ENCODE measurements at regions not wholly inside any gene's neighbourhood (a gene's known extent, or its start where the extent isn't known, plus 50 kb on each side); places are given as distances from the start of the nearest gene placed in this dataset.

DNA sequence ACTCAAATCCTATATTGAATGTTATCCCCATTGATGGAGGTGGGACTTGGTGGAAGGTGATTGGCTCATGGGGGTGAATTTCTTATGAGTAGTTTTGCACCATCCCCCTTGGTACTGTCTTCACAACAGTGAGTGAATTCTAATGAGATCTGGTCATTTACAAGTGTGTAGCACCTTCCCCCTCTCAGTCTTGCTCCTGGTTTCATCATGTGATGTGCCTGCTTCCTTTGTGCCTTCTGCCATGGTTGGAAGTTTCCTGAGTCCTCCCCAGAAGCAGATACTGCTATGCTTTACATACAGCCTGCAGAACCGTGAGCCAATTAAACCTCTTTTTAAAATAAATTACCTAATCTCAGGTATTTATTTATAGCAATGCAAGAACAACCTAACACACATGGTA lies 302.4 kb upstream of the KITLG start:
- Histone ChIP-seq H3K79me2 (ENCODE audit: control insufficient read depth, insufficient read depth, low read length, poor library complexity) (no peaks in the 10 kb centered on the region), H2BK12ac (ENCODE audit: low read length) (no peak overlapping the region), H3K36me3 (ENCODE audit: control insufficient read depth in 1 of 2, insufficient read depth in 2 of 2, low read length in 2 of 2) (no peaks in the 10 kb centered on the region), H2AK5ac (ENCODE audit: low read length) (no peak overlapping the region), H2BK5ac (ENCODE audit: low read depth, low read length, poor library complexity) (no peak overlapping the region), H3K4ac (ENCODE audit: low read depth, low read length) (no peak overlapping the region), H2BK120ac (ENCODE audit: insufficient read depth, low read length, poor library complexity) (no peak overlapping the region), H3K27me3 (ENCODE audit: insufficient read depth, low read length) (no peaks in the 10 kb centered on the region), H3K4me1 (ENCODE audit: control insufficient read depth in 1 of 2, insufficient read depth in 2 of 2, low read length in 2 of 2) (no peaks in the 10 kb centered on the region), H3K4me2 (ENCODE audit: low read length) (no peak overlapping the region), H4K8ac (ENCODE audit: low read depth, low read length) (no peak overlapping the region), H3K18ac (ENCODE audit: low read length) (no peak overlapping the region), H3K4me3 (ENCODE audit: low read depth, low read length) (no peak overlapping the region), H3K79me1 (ENCODE audit: low read length) (no peaks in the 10 kb centered on the region), H3K9ac (ENCODE audit: low read length) (no peak overlapping the region), H4K12ac (ENCODE audit: low read depth, low read length) (no peak overlapping the region), H3K27ac (ENCODE audit: low read depth, low read length) (no peak overlapping the region), H3K14ac (ENCODE audit: low read length) (no peak overlapping the region), H3K9me3 (ENCODE audit: insufficient read depth, low read depth, low read length) (no peaks in the 10 kb centered on the region), H3K23ac (ENCODE audit: low read length) (no peak overlapping the region), H2AFZ (ENCODE audit: insufficient read depth, low read length, poor library complexity) (no peak overlapping the region), H4K91ac (ENCODE audit: low read depth, low read length) (no peak overlapping the region)
- no CpG with 5 or more reads among the region's 1 CpG for WGBS (ENCODE audit: extremely low coverage, insufficient coverage, insufficient read length)
- DNase-seq = no peak

DNA sequence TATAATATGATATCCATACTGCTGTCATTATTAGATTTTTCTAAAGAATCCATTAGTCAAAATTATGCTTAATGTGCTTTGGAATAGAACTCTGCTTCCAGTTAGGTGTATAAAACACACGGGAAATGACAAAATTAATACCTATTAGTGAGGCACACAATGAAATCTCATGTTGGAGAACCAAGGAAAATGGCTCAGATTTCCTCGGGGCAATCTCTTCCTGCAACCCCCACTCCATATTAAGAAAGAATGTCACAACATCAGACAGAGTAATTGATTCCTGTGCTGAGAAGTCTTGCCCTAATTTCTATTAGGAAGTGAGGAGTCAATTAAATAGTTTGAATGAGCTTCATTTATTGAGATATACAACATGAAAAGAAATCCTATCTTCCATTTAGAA lies 299.8 kb upstream of the KITLG start:
- no peaks in the 10 kb centered on the region for H3K9me3 ChIP-seq (ENCODE audit: insufficient read depth, low read depth, low read length)
- no peak overlapping the region for H2BK5ac ChIP-seq (ENCODE audit: low read depth, low read length, poor library complexity)

DNA sequence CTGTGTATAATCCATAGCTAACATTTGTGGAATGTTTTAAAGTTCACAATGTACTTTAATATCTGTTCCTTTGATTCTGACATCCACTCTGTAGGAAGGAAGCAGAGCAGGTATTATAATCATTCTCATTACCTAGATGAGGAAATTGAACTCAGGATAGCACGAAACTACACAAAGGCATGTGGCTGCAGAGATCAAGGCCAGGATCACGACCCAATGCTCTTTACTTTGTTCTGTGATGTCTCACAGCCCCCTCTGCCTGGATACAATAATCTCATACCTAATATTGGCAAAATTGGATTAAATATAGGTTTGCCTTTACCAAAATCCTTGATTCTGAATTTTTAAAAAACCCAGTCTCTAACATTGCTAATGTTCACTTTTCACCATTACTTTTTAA lies 298.0 kb upstream of the KITLG start:
- Histone ChIP-seq H3K79me1 (ENCODE audit: low read length) (no peaks in the 10 kb centered on the region), H3K27me3 (ENCODE audit: insufficient read depth, low read length) (no peaks in the 10 kb centered on the region), H3K23ac (ENCODE audit: low read length) (no peak overlapping the region), H3K4me1 (ENCODE audit: control insufficient read depth in 1 of 2, insufficient read depth in 2 of 2, low read length in 2 of 2) (no peaks in the 10 kb centered on the region), H3K27ac (ENCODE audit: low read depth, low read length) (no peak overlapping the region), H4K91ac (ENCODE audit: low read depth, low read length) (no peak overlapping the region), H2BK5ac (ENCODE audit: low read depth, low read length, poor library complexity) (no peak overlapping the region), H2AFZ (ENCODE audit: insufficient read depth, low read length, poor library complexity) (no peak overlapping the region), H4K12ac (ENCODE audit: low read depth, low read length) (no peak overlapping the region), H3K36me3 (ENCODE audit: control insufficient read depth in 1 of 2, insufficient read depth in 2 of 2, low read length in 2 of 2) (no peaks in the 10 kb centered on the region), H3K9me3 (ENCODE audit: insufficient read depth, low read depth, low read length) (no peaks in the 10 kb centered on the region), H3K18ac (ENCODE audit: low read length) (no peak overlapping the region), H4K8ac (ENCODE audit: low read depth, low read length) (no peak overlapping the region), H3K4me3 (ENCODE audit: low read depth, low read length) (no peak overlapping the region), H3K4ac (ENCODE audit: low read depth, low read length) (no peak overlapping the region), H3K79me2 (ENCODE audit: control insufficient read depth, insufficient read depth, low read length, poor library complexity) (no peaks in the 10 kb centered on the region), H3K9ac (ENCODE audit: low read length) (no peak overlapping the region), H3K4me2 (ENCODE audit: low read length) (no peak overlapping the region), H3K14ac (ENCODE audit: low read length) (no peak overlapping the region), H2AK5ac (ENCODE audit: low read length) (no peak overlapping the region), H2BK120ac (ENCODE audit: insufficient read depth, low read length, poor library complexity) (no peak overlapping the region), H2BK12ac (ENCODE audit: low read length) (no peak overlapping the region)
- WGBS (ENCODE audit: extremely low coverage, insufficient coverage, insufficient read length) = no CpG with 5 or more reads among the region's 2 CpGs
- no peak for DNase-seq

More for the DNA sequence above, 299.8 kb upstream of the KITLG start:
- H3K4me2 ChIP-seq (ENCODE audit: low read length) = no peak overlapping the region
- H2AFZ ChIP-seq (ENCODE audit: insufficient read depth, low read length, poor library complexity) = no peak overlapping the region
- H3K14ac ChIP-seq (ENCODE audit: low read length) = no peak overlapping the region
- no peak overlapping the region for H2AK5ac ChIP-seq (ENCODE audit: low read length)
- WGBS (ENCODE audit: extremely low coverage, insufficient coverage, insufficient read length) = no CpG with 5 or more reads among the region's 2 CpGs
- no peaks in the 10 kb centered on the region for H3K27me3 ChIP-seq (ENCODE audit: insufficient read depth, low read length)
- no peak overlapping the region for H3K27ac ChIP-seq (ENCODE audit: low read depth, low read length)
- H3K18ac ChIP-seq (ENCODE audit: low read length) = no peak overlapping the region
- no peaks in the 10 kb centered on the region for H3K4me1 ChIP-seq (ENCODE audit: control insufficient read depth in 1 of 2, insufficient read depth in 2 of 2, low read length in 2 of 2)
- no peak overlapping the region for H3K9ac ChIP-seq (ENCODE audit: low read length)
- H3K4me3 ChIP-seq (ENCODE audit: low read depth, low read length) = no peak overlapping the region
- no peak overlapping the region for H3K23ac ChIP-seq (ENCODE audit: low read length)
- no peak overlapping the region for H4K91ac ChIP-seq (ENCODE audit: low read depth, low read length)
- H2BK120ac ChIP-seq (ENCODE audit: insufficient read depth, low read length, poor library complexity) = no peak overlapping the region
- H2BK12ac ChIP-seq (ENCODE audit: low read length) = no peak overlapping the region
- no peak overlapping the region for H3K4ac ChIP-seq (ENCODE audit: low read depth, low read length)
- no peaks in the 10 kb centered on the region for H3K79me2 ChIP-seq (ENCODE audit: control insufficient read depth, insufficient read depth, low read length, poor library complexity)
- H3K79me1 ChIP-seq (ENCODE audit: low read length) = no peaks in the 10 kb centered on the region
- H4K12ac ChIP-seq (ENCODE audit: low read depth, low read length) = no peak overlapping the region
- H4K8ac ChIP-seq (ENCODE audit: low read depth, low read length) = no peak overlapping the region
- DNase-seq = no peak
- no peaks in the 10 kb centered on the region for H3K36me3 ChIP-seq (ENCODE audit: control insufficient read depth in 1 of 2, insufficient read depth in 2 of 2, low read length in 2 of 2)

DNA sequence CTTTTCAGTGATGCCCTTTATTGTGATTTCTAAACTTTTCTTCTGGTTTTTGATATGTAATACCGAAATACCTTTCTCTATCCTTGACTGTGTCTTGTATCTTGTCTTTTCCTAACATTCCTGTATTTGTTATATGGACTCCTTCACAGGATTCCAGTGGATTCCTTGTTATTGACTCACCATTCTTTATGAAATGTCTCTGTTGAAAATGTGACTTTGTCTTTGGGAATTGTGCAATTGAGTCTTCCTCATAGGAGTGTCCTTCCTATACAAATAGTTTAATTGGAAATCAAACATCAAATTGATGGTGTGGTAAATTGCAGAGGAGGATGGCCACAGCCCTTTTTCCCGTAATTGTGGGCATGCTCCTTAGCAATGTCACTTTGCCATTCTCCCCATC lies 296.6 kb upstream of the KITLG start:
- H3K79me2 ChIP-seq (ENCODE audit: control insufficient read depth, insufficient read depth, low read length, poor library complexity) = no peaks in the 10 kb centered on the region
- H3K4me2 ChIP-seq (ENCODE audit: low read length) = no peak overlapping the region
- H4K91ac ChIP-seq (ENCODE audit: low read depth, low read length) = no peak overlapping the region
- WGBS (ENCODE audit: extremely low coverage, insufficient coverage, insufficient read length) = no CpG with 5 or more reads among the region's 2 CpGs
- H3K79me1 ChIP-seq (ENCODE audit: low read length) = no peaks in the 10 kb centered on the region
- H2AFZ ChIP-seq (ENCODE audit: insufficient read depth, low read length, poor library complexity) = no peak overlapping the region
- no peak overlapping the region for H2AK5ac ChIP-seq (ENCODE audit: low read length)
- H2BK120ac ChIP-seq (ENCODE audit: insufficient read depth, low read length, poor library complexity) = no peak overlapping the region
- H4K12ac ChIP-seq (ENCODE audit: low read depth, low read length) = no peak overlapping the region
- H3K4ac ChIP-seq (ENCODE audit: low read depth, low read length) = no peak overlapping the region
- no peak overlapping the region for H2BK12ac ChIP-seq (ENCODE audit: low read length)
- no peak overlapping the region for H4K8ac ChIP-seq (ENCODE audit: low read depth, low read length)
- no peaks in the 10 kb centered on the region for H3K36me3 ChIP-seq (ENCODE audit: control insufficient read depth in 1 of 2, insufficient read depth in 2 of 2, low read length in 2 of 2)
- no peaks in the 10 kb centered on the region for H3K9me3 ChIP-seq (ENCODE audit: insufficient read depth, low read depth, low read length)
- DNase-seq = peak in 1 of 2 donors; percentile 50
- no peak overlapping the region for H3K4me3 ChIP-seq (ENCODE audit: low read depth, low read length)
- no peaks in the 10 kb centered on the region for H3K27me3 ChIP-seq (ENCODE audit: insufficient read depth, low read length)
- H3K9ac ChIP-seq (ENCODE audit: low read length) = no peak overlapping the region
- H3K4me1 ChIP-seq (ENCODE audit: control insufficient read depth in 1 of 2, insufficient read depth in 2 of 2, low read length in 2 of 2) = no peaks in the 10 kb centered on the region
- H3K18ac ChIP-seq (ENCODE audit: low read length) = no peak overlapping the region
- H3K23ac ChIP-seq (ENCODE audit: low read length) = no peak overlapping the region
- no peak overlapping the region for H2BK5ac ChIP-seq (ENCODE audit: low read depth, low read length, poor library complexity)
- H3K14ac ChIP-seq (ENCODE audit: low read length) = no peak overlapping the region
- H3K27ac ChIP-seq (ENCODE audit: low read depth, low read length) = no peak overlapping the region

Measured in trophoblast cell (in vitro differentiated cells and primary cell).